ENCODE measurements at regions not wholly inside any gene's neighbourhood (a gene's known extent, or its start where the extent isn't known, plus 50 kb on each side); places are given as distances from the start of the nearest gene placed in this dataset.
"Not testable (repeated sequence)": the region's sequence is repeated elsewhere in the genome, so short reads cannot be mapped to it uniquely, and the experiment has no call there.

GRCh38 chr1:146640671-146641070 is 297.5 kb upstream of the NBPF12 start:
- not testable (repeated sequence) for DNase-seq (ENCODE audit: low read depth)

- not testable (repeated sequence) for DNase-seq (ENCODE audit: low read depth)
These were observed 307.8 kb upstream of the NBPF12 start for GRCh38 chr1:146630302-146630701.

GRCh38 chr1:146618582-146618981 is 319.5 kb upstream of the NBPF12 start:
- DNase-seq (ENCODE audit: low read depth) = not testable (repeated sequence)

- not testable (repeated sequence) for DNase-seq (ENCODE audit: low read depth)
These were observed 333.4 kb upstream of the NBPF12 start for GRCh38 chr1:146604681-146605080.

GRCh38 chr1:146600720-146601307 is 337.3 kb upstream of the NBPF12 start:
- not testable (repeated sequence) for DNase-seq (ENCODE audit: low read depth)

GRCh38 chr1:146599906-146600305 is 338.2 kb upstream of the NBPF12 start:
- DNase-seq (ENCODE audit: low read depth) = not testable (repeated sequence)

- not testable (repeated sequence) for DNase-seq (ENCODE audit: low read depth)
These were observed 352.4 kb upstream of the NOTCH2NLA start for GRCh38 chr1:146581229-146581628.

- not testable (repeated sequence) for DNase-seq (ENCODE audit: low read depth)
These were observed 338.7 kb upstream of the NOTCH2NLA start for GRCh38 chr1:146567541-146567940.

- not testable (repeated sequence) for DNase-seq (ENCODE audit: low read depth)
These were observed 329.2 kb upstream of the NOTCH2NLA start for GRCh38 chr1:146558032-146558431.

GRCh38 chr1:146556405-146556804 is 327.6 kb upstream of the NOTCH2NLA start:
- DNase-seq (ENCODE audit: low read depth) = not testable (repeated sequence)

GRCh38 chr1:146552414-146552813 is 323.6 kb upstream of the NOTCH2NLA start:
- DNase-seq (ENCODE audit: low read depth) = not testable (repeated sequence)

- not testable (repeated sequence) for DNase-seq (ENCODE audit: low read depth)
These were observed 319.9 kb upstream of the NOTCH2NLA start for GRCh38 chr1:146548684-146549083.

GRCh38 chr1:146546189-146546588 is 317.4 kb upstream of the NOTCH2NLA start:
- not testable (repeated sequence) for DNase-seq (ENCODE audit: low read depth)

GRCh38 chr1:146537775-146538373 is 309.1 kb upstream of the NOTCH2NLA start:
- DNase-seq (ENCODE audit: low read depth) = not testable (repeated sequence)

- not testable (repeated sequence) for DNase-seq (ENCODE audit: low read depth)
These were observed 307.2 kb upstream of the NOTCH2NLA start for GRCh38 chr1:146536028-146536427.

GRCh38 chr1:146535575-146535974 is 306.8 kb upstream of the NOTCH2NLA start:
- not testable (repeated sequence) for DNase-seq (ENCODE audit: low read depth)

GRCh38 chr1:146530958-146531357 is 302.1 kb upstream of the NOTCH2NLA start:
- not testable (repeated sequence) for DNase-seq (ENCODE audit: low read depth)

- not testable (repeated sequence) for DNase-seq (ENCODE audit: low read depth)
These were observed 294.0 kb upstream of the NOTCH2NLA start for GRCh38 chr1:146522812-146523211.

GRCh38 chr1:146522345-146522744 is 293.5 kb upstream of the NOTCH2NLA start:
- not testable (repeated sequence) for DNase-seq (ENCODE audit: low read depth)

GRCh38 chr1:146521804-146522203 is 293.0 kb upstream of the NOTCH2NLA start:
- not testable (repeated sequence) for DNase-seq (ENCODE audit: low read depth)

GRCh38 chr1:146513754-146514153 is 284.9 kb upstream of the NOTCH2NLA start:
- not testable (repeated sequence) for DNase-seq (ENCODE audit: low read depth)

- DNase-seq (ENCODE audit: low read depth) = not testable (repeated sequence)
These were observed 282.4 kb upstream of the NOTCH2NLA start for GRCh38 chr1:146511047-146511777.

All from activated T-cell treated with anti-CD3 and anti-CD28 coated beads for 48 hours (primary cell).